Esophagus (tissue), 2 donors: ENCODE measurements at regions not wholly inside any gene's neighbourhood (a gene's known extent, or its start where the extent isn't known, plus 50 kb on each side); places are given as distances from the start of the nearest gene placed in this dataset.
"Not testable (repeated sequence)": the region's sequence is repeated elsewhere in the genome, so short reads cannot be mapped to it uniquely, and the experiment has no call there.

Source experiments
- H3K27ac ChIP-seq, 2 donors: one replicate each; pipeline ENCODE4 v1.5.1; 2013; ENCODE audit warnings: low read depth in 2 of 2, mild to moderate bottlenecking in 2 of 2, inconsistent platforms in 1 of 2, low read length in 1 of 2, moderate library complexity in 1 of 2
- H3K27me3 ChIP-seq, 2 donors: one replicate each; pipeline ENCODE4 v1.6.1; 2013; ENCODE audit warnings: low read length in 2 of 2, control low read depth in 1 of 2, mild to moderate bottlenecking in 1 of 2; ENCODE audit not compliant: insufficient read depth in 2 of 2, control insufficient read depth in 1 of 2
- H3K36me3 ChIP-seq, 2 donors: one replicate each; pipeline ENCODE4 v1.6.1; 2013; ENCODE audit warnings: low read length in 1 of 2; ENCODE audit not compliant: control insufficient read depth in 2 of 2, insufficient read depth in 2 of 2
- H3K4me1 ChIP-seq, 2 donors: one replicate each; pipeline ENCODE4 v1.6.1; 2013; ENCODE audit warnings: low read length in 1 of 2; ENCODE audit not compliant: control insufficient read depth in 2 of 2, insufficient read depth in 2 of 2
- H3K4me3 ChIP-seq, 2 donors: one replicate each; pipeline ENCODE4 v1.5.1; 2013; ENCODE audit warnings: low read length in 2 of 2, mild to moderate bottlenecking in 2 of 2, low read depth in 1 of 2, moderate library complexity in 1 of 2
- H3K9me3 ChIP-seq, 2 donors: one replicate each; pipeline ENCODE4 v1.6.1; 2013; ENCODE audit warnings: mild to moderate bottlenecking in 2 of 2, low read depth in 1 of 2, low read length in 1 of 2, moderate library complexity in 1 of 2; ENCODE audit not compliant: control insufficient read depth in 2 of 2, insufficient read depth in 1 of 2
- WGBS, 2 donors: extraction: QIAGEN DNeasy Blood & Tissue Kit; methylation state at CpG; one replicate each; pipeline ENCODE4 v1.1.7; 2013; 5-methylcytosine and 5-hydroxymethylcytosine counted together
- donor health status: healthy with polysubstance abuse.
- donor health status: Bipolar disorder and iron deficiency.

DNA sequence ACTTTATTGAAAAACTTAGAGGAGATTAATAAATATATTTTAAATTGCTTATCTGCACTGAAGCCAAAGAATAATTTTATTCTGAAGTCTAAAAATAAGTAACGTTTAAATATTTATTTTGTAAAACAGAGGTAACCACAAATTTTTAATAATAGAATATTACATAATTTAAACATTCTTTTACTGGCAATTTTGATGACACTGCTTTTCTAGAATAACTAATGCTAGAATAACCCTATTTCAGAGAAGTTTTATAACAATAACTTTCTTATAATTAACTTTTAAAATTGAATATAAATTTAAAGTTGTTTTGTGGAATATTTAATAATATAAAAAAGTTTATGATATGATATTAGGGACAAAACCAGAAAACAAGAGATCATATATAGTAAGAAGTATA lies 409.6 kb upstream of the KCNMB2 start:
- Histone ChIP-seq H3K4me1 (no peaks in the 10 kb centered on the region), H3K9me3 (no peaks in the 10 kb centered on the region), H3K27me3 (no peaks in the 10 kb centered on the region), H3K27ac (no peak overlapping the region), H3K36me3 (no peaks in the 10 kb centered on the region), H3K4me3 (no peak overlapping the region)
- 60 to 69% methylated on average over 1 of the region's 1 CpG for WGBS, 2 donors

DNA sequence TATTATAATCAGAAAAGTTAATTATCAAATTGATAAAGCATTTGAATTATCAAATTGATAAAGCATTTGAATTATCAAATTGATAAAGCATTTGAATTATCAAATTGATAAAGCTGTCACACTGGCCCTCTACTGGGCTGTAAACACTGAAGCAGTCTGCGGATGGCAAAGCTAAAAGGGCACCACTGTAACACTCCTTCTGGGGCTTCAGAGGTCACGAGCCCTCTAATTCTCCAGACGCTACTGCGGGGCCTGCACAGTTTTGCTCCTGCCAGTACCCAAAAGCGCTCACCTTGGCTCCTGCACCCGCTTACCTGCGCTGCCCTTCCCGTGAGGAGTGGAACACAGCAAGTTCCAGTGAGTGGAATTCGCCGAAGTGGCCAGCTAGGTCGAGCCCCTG lies 409.0 kb upstream of the KCNMB2 start:
- Histone ChIP-seq H3K4me1 (no peaks in the 10 kb centered on the region), H3K4me3 (no peak overlapping the region), H3K9me3 (no peaks in the 10 kb centered on the region), H3K27ac (no peak overlapping the region), H3K27me3 (no peaks in the 10 kb centered on the region), H3K36me3 (no peaks in the 10 kb centered on the region)
- WGBS, 2 donors, result 96% methylated on average over 11 of the region's 11 CpGs

GRCh38 chr3:178129109-178129508 lies 407.1 kb upstream of the KCNMB2 start:
- 92 to 93% methylated on average over 1 of the region's 1 CpG for WGBS, 2 donors
- no peaks in the 10 kb centered on the region for H3K27me3 ChIP-seq
- H3K4me1 ChIP-seq, result no peaks in the 10 kb centered on the region
- H3K36me3 ChIP-seq, result no peaks in the 10 kb centered on the region
- no peaks in the 10 kb centered on the region for H3K9me3 ChIP-seq
- no peak overlapping the region for H3K4me3 ChIP-seq
- H3K27ac ChIP-seq, result no peak overlapping the region

DNA sequence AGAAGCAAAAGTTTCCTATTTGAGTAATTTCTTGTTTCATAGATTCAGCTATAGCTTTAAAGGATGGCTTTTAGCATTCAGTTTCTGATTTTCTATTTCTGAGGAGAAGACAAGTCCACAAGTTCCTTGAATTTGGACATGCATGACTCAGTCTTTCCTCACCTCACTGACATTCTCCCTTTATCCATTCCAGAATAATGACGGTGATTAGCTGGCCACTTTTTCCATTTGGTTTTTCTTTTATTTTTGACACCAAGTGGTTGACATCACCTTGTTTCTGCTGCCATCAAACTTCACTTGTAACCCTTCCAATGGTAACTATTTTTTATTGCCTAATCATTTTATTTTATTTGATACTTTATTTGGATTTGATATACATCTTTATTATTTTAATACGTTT lies 404.4 kb upstream of the KCNMB2 start:
- 37 to 43% methylated on average over 2 of the region's 2 CpGs for WGBS, 2 donors
- no peaks in the 10 kb centered on the region for H3K27me3 ChIP-seq
- no peaks in the 10 kb centered on the region for H3K36me3 ChIP-seq
- no peaks in the 10 kb centered on the region for H3K9me3 ChIP-seq
- H3K4me3 ChIP-seq, result no peak overlapping the region
- no peaks in the 10 kb centered on the region for H3K4me1 ChIP-seq
- H3K27ac ChIP-seq, result no peak overlapping the region

- Histone ChIP-seq H3K9me3 (no peaks in the 10 kb centered on the region), H3K36me3 (no peaks in the 10 kb centered on the region), H3K27me3 (no peaks in the 10 kb centered on the region), H3K4me3 (no peak overlapping the region), H3K27ac (no peak overlapping the region), H3K4me1 (no peaks in the 10 kb centered on the region)
- 62 to 63% methylated on average over 4 of the region's 4 CpGs for WGBS, 2 donors
Measured at GRCh38 chr3:178137206-178137605, 399.0 kb upstream of the KCNMB2 start.

- 90 to 93% methylated on average over 3 of the region's 3 CpGs for WGBS, 2 donors
- Histone ChIP-seq H3K36me3 (no peaks in the 10 kb centered on the region), H3K27me3 (no peaks in the 10 kb centered on the region), H3K27ac (no peak overlapping the region), H3K9me3 (no peaks in the 10 kb centered on the region), H3K4me1 (no peaks in the 10 kb centered on the region), H3K4me3 (no peak overlapping the region)
Measured at GRCh38 chr3:178137831-178138230, 398.4 kb upstream of the KCNMB2 start.

- Histone ChIP-seq H3K4me1 (no peaks in the 10 kb centered on the region), H3K27me3 (no peaks in the 10 kb centered on the region)
Measured at GRCh38 chr3:178139116-178139515, 397.1 kb upstream of the KCNMB2 start.

DNA sequence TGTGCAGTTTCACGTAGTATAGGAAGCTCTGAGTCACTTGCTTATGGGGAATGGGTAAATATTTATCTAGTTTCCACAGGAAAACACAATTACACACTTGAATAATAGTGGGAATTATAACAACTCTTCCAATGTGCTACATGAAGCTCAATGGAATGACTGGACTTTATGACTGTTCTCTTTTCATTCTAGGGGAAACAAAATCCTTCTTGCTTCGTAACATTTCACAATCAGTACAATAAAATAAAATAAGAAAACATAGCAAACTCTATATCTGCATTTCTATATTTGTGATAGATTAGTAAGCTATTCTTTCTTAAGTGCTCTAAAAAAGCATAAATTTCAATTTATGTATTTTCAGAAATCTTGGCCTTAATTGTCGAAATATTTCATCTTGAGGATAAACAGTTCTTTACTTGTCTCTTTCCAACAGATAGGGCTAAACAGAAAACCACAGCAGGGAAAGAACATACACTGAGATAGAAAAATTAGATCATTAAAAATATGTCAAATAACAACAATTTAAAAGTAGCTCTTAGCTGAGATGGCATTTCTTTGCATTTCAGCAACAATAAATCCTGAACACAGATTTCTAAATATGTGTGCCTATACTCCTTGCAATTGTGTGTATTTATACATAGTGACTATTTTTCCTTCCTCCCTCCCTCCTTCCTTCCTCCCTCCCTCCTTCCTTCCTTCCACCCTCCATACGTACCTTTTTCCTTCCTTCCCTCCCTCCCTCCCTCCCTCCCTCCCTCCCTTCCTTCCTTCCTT lies 395.5 kb upstream of the KCNMB2 start:
- WGBS, 2 donors, result 78% methylated on average over 4 of the region's 4 CpGs
- H3K4me1 ChIP-seq, result no peaks in the 10 kb centered on the region
- H3K27me3 ChIP-seq, result no peaks in the 10 kb centered on the region
- H3K27ac ChIP-seq, result no peak overlapping the region
- no peak overlapping the region for H3K4me3 ChIP-seq
- no peaks in the 10 kb centered on the region for H3K9me3 ChIP-seq
- H3K36me3 ChIP-seq, result no peaks in the 10 kb centered on the region

More at GRCh38 chr3:178139116-178139515, 397.1 kb upstream of the KCNMB2 start:
- Histone ChIP-seq H3K36me3 (no peaks in the 10 kb centered on the region), H3K4me3 (no peak overlapping the region), H3K27ac (no peak overlapping the region), H3K9me3 (no peaks in the 10 kb centered on the region)

DNA sequence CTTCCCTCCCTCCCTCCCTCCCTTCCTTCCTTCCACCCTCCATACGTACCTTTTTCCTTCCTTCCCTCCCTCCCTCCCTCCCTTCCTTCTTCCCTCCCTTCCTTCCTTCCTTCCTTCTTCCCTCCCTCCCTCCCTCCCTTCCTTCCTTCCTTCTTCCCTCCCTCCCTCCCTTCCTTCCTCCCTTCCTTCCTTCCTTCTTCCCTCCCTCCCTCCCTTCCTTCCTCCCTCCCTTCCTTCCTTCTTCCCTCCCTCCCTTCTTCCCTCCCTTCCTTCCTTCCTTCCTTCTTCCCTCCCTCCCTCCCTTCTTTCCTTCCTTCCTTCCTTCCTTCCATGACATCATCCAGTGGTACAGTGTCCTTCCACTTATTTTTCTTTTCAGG lies 394.9 kb upstream of the KCNMB2 start:
- not testable (repeated sequence) for H3K9me3 ChIP-seq, H3K4me1 ChIP-seq, H3K27ac ChIP-seq, H3K36me3 ChIP-seq, H3K27me3 ChIP-seq, H3K4me3 ChIP-seq
- WGBS, 2 donors, result no CpG with 5 or more reads among the region's 1 CpG

DNA sequence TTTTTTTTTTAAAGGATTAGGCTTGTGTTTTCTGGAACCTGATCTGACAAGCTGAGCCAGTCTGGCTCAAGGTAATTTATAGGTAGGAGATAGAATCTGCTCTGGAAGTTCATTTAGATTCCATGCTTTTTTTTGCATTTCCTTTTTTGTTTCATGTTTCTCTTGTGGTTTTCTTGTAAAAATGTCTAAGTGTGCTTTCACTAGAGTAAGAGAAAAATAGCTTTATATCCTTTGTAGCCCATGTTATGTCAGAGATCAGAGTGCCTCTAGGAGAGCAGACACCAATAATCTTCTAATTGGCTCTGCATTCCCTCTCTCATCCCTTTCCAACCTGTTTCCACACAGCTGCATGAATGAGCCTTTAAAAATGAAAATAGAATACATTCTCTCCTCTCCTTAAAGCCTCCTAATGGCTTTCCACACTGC lies 389.8 kb upstream of the KCNMB2 start:
- Histone ChIP-seq H3K4me1 (no peaks in the 10 kb centered on the region), H3K27ac (no peak overlapping the region), H3K36me3 (no peaks in the 10 kb centered on the region), H3K4me3 (no peak overlapping the region), H3K27me3 (no peaks in the 10 kb centered on the region), H3K9me3 (no peaks in the 10 kb centered on the region)
